Heart right ventricle (tissue), 16 donors: ENCODE measurements at regions not wholly inside any gene's neighbourhood (a gene's known extent, or its start where the extent isn't known, plus 50 kb on each side); places are given as distances from the start of the nearest gene placed in this dataset.
"Not testable (repeated sequence)": the region's sequence is repeated elsewhere in the genome, so short reads cannot be mapped to it uniquely, and the experiment has no call there.

Source experiments
- ATAC-seq, 8 donors: fragments of 200-7000 bp; cut with Tn5 transposase; one replicate each; pipeline ENCODE4 v1.9.1; 2020; ENCODE audit warnings: mild to moderate bottlenecking in 8 of 8, moderate library complexity in 8 of 8, moderate number of reproducible peaks in 1 of 8
- DNase-seq, 2 donors: peaks; one replicate each; pipeline ENCODE4 v3.0.0-alpha.2; 2020
- H3K27ac ChIP-seq, 10 donors: fragments of 200-600 bp; sonication (generic) in 2 of 10; one replicate each; pipeline versions ENCODE4 v1.5.0 to v1.8.0; 2020 to 2022; ENCODE audit warnings: mild to moderate bottlenecking in 3 of 10
- H3K27me3 ChIP-seq, 7 donors: fragments of 200-600 bp; one replicate each; pipeline ENCODE4 v1.8.0; 2021 to 2022; ENCODE audit warnings: mild to moderate bottlenecking in 2 of 7
- H3K36me3 ChIP-seq, 9 donors: fragments of 200-600 bp; sonication (generic) in 1 of 9; one replicate each; pipeline versions ENCODE4 v1.5.0 to v1.8.0; 2020 to 2022; ENCODE audit warnings: mild to moderate bottlenecking in 2 of 9
- H3K4me1 ChIP-seq, 9 donors: fragments of 200-600 bp; sonication (generic) in 1 of 9; one replicate each; pipeline versions ENCODE4 v1.5.0 to v1.8.0; 2020 to 2022; ENCODE audit warnings: mild to moderate bottlenecking in 4 of 9
- H3K4me3 ChIP-seq, 10 donors: fragments of 200-600 bp; sonication (generic) in 2 of 10; one replicate each; pipeline versions ENCODE4 v1.5.0 to v1.8.0; 2020 to 2022; ENCODE audit warnings: mild to moderate bottlenecking in 7 of 10, moderate library complexity in 2 of 10
- H3K9me3 ChIP-seq, 11 donors: fragments of 200-600 bp in 10 of 11; sonication (generic) in 2 of 11; one replicate each; pipeline versions ENCODE4 v1.5.0 to v1.8.0; 2013 to 2022; ENCODE audit warnings: mild to moderate bottlenecking in 2 of 11, control low read depth in 1 of 11, moderate library complexity in 1 of 11
- CTCF ChIP-seq, 9 donors: fragments of 200-600 bp; sonication (generic) in 2 of 9; IDR thresholded peaks; one replicate each; pipeline versions ENCODE4 v1.5.0 to v1.8.0; 2021 to 2022; ENCODE audit warnings: antibody characterized with exemption in 9 of 9, mild to moderate bottlenecking in 5 of 9, moderate library complexity in 1 of 9
- WGBS, 2 donors: extraction: QIAGEN DNeasy Blood & Tissue Kit; methylation state at CpG; one replicate each; pipeline ENCODE4 v1.1.7; 2013; ENCODE audit warnings: inconsistent platforms in 1 of 2; 5-methylcytosine and 5-hydroxymethylcytosine counted together
- intact Hi-C, 10 donors: fragments of 100-400 bp; cut with DNase I; formaldehyde crosslinking; loops; one replicate each; pipeline versions ENCODE4 v1.11.1 to v1.14.2; 2022
- donor health status: Arrhythmogenic right ventricular cardiomyopathy.
- donor health status: ischemic (EF 13 %, LVEDD 7.1; RV severe dilation, severe dysfunction).
- donor health status: healthy with polysubstance abuse.
- donor health status: DM: no; HTN: yes; CAD: no.
- donor health status: DM: no; HTN: no; CAD: no.
- donor health status: ischemic (EF 25% LVEDD 6.9; RV normal size, moderate dysfunction).
- donor health status: ischemic (EF 25% LVEDD 5.7; RV mildly dilated, moderate dysfunction).
- donor health status: healthy.
- donor health status: DM: yes; HTN: yes; CAD: no.
- donor health status: Ischemic cardiomyopathy.
- donor health status: ischemic (EF 35%, LVEDD 5.7; RV mildly dilated, moderate dysfunction).
- donor health status: nonischemic (EF 11% LVEDD 7.7; RV severe dilation, severe dysfunction).
- donor health status: DM: yes; HTN: yes; CAD: no.
- donor health status: PGD.
- donor health status: ischemic (EF 29% LVEDD 5.4; RV normal size, mild dysfunction).
- donor health status: nonischemic (EF 23%, LVEDD 6.1; RV moderate dilation, normal function).

- Histone ChIP-seq H3K9me3 (no peaks in the 10 kb centered on the region), H3K27me3 (no peaks in the 10 kb centered on the region), H3K4me1 (no peaks in the 10 kb centered on the region), H3K4me3 (no peak overlapping the region), H3K36me3 (no peaks in the 10 kb centered on the region), H3K27ac (no peak overlapping the region)
- TF ChIP-seq CTCF (IDR thresholded peaks at IDR 0.05), result no peak
- no peak for DNase-seq
- WGBS, 2 donors, result 88% methylated on average over 5 of the region's 5 CpGs
- no peak for ATAC-seq
- intact Hi-C loops, result no loop called here
Observed at GRCh38 chr16:48022496-48022895, 133.3 kb downstream of the ABCC12 start.

GRCh38 chr16:48020617-48021016, 135.2 kb downstream of the ABCC12 start:
- DNase-seq, intact Hi-C loops, H3K9me3 ChIP-seq, ATAC-seq, H3K36me3 ChIP-seq, H3K4me1 ChIP-seq, H3K4me3 ChIP-seq, H3K27me3 ChIP-seq, H3K27ac ChIP-seq: not testable (repeated sequence)
- WGBS, 2 donors, result 40 to 50% methylated on average over 3 to 4 of the region's 6 CpGs

DNA sequence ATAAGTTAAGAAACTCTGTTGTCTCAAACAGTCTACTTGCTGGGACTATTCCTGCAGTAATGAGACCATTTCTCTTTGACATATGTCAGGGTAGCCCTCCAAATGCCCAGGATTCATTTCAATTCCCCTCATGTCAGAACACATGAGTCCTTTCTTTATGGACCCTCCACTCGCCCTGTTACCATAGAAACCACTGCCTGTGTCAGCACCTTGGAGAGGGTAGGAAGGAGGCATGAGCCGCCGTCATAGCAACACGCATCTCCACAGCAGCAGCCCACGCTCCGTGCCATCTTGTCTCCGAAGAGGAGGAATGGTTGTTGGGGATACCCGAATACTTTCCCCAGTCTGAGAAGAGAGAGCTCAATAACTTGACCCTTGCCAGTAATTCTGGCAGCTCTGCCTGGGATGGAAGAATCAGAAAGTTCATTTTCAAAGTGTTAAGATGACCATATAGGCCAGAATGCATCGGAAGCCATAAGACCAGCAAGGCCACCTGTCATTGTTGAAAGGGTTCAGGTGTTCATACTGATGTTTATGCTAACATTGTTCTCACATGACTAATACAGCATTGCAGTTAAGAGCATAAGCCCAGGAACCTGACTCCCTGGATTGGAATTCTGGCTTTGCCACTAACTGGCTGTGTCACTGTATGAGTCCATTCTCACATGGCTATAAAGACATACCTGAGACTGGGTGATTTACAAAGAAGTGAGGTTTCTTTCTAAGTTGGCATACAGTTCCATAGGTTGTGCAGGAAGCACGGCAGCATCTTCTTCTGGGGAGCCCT, 141.3 kb downstream of the ABCC12 start:
- no peak for ATAC-seq
- intact Hi-C loops, result no loop called here

DNA sequence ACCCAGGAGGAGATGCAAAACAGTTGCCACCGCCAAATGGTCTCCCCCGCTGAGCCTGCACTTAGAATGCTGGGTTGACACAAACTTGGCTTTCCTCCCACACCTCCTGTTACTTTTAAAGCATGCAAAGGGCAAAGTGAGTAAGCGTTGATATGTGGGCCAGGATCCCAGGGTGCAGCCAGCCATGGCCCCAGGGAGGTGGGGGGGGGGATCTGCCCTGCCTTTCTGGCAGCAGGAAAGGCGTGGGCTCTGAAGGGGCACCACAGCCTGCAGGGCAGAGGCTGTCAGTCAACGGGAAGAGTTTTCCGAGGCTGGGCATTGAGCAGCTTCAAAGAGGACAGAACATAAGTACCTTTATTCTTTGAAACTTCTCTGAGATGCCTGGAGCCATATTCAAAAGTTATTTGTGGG, 142.3 kb downstream of the ABCC12 start:
- ATAC-seq, result peak in 3 of 8 donors; percentile 26 to 50 (median 45)
- intact Hi-C loops, result no loop called here
- no peaks in the 10 kb centered on the region for H3K4me1 ChIP-seq
- whole genome bisulfite sequencing, 2 donors, result 37 to 46% methylated on average over 6 of the region's 6 CpGs
- H3K9me3 ChIP-seq, result peaks cover 0 to 7% (median 0%) of the 10 kb centered on the region in 11 donors
- H3K27me3 ChIP-seq, result no peaks in the 10 kb centered on the region
- H3K27ac ChIP-seq, result no peak overlapping the region
- no peak overlapping the region for H3K4me3 ChIP-seq
- peak in 1 of 2 donors; percentile 5 for DNase-seq
- TF ChIP-seq CTCF (IDR thresholded peaks at IDR 0.05), result no peak
- no peaks in the 10 kb centered on the region for H3K36me3 ChIP-seq

More for the DNA sequence above, 141.3 kb downstream of the ABCC12 start:
- Histone ChIP-seq H3K4me3 (no peak overlapping the region), H3K27ac (no peak overlapping the region), H3K27me3 (no peaks in the 10 kb centered on the region), H3K4me1 (no peaks in the 10 kb centered on the region), H3K9me3 (peaks cover 0 to 7% (median 0%) of the 10 kb centered on the region in 11 donors), H3K36me3 (no peaks in the 10 kb centered on the region)
- no peak for TF ChIP-seq CTCF (IDR thresholded peaks at IDR 0.05)
- no peak for DNase-seq
- 78 to 80% methylated on average over 10 of the region's 10 CpGs for WGBS, 2 donors
